Endothelial cell of umbilical vein (primary cell): ENCODE measurements at regions not wholly inside any gene's neighbourhood (a gene's known extent, or its start where the extent isn't known, plus 50 kb on each side); places are given as distances from the start of the nearest gene placed in this dataset.

ENCODE experiments used
- BruUV-seq: library from RNA; stranded (reverse); fragments of 400-500 nt; replicated peaks from 2 replicates; lab custom pipeline; 2021; lab: Mats Ljungman, UMichigan
- CTCF ChIA-PET: fragments of 300-600, 350-600 bp; sonication (Branson Sonifier 250); formaldehyde crosslinking; loops from one replicate; lab custom pipeline; 2021; ENCODE audit warnings: antibody characterized with exemption, inconsistent platforms; lab: Charles Lee
- POLR2A ChIA-PET: fragments of 300-600, 350-600 bp; sonication (Branson Sonifier 250); formaldehyde crosslinking; loops from one replicate; lab custom pipeline; 2021; ENCODE audit warnings: antibody characterized with exemption, inconsistent platforms; lab: Charles Lee
- DNase-seq: peaks from one replicate; pipeline ENCODE4 v3.0.0-alpha.2; 2011; ENCODE audit warnings: low read depth, low spot score
- FAIRE-seq: peaks from 2 replicates; lab custom pipeline; 2011; peaks lifted over from hg19 to GRCh38; lab: Jason Lieb, UNC
- H2AFZ ChIP-seq: 2 replicates; pipeline ENCODE4 v1.6.0; 2012; ENCODE audit warnings: low read depth, low read length, control low read depth, inconsistent platforms
- H3K27ac ChIP-seq: 2 replicates; pipeline ENCODE4 v1.5.1; 2011; ENCODE audit warnings: low read depth, mild to moderate bottlenecking, control low read depth, low read length, moderate library complexity; ENCODE audit not compliant: insufficient read depth
- H3K27me3 ChIP-seq, 2 experiments: 2 replicates each; pipeline versions ENCODE4 v1.6.0 to v1.6.1; 2011; ENCODE audit warnings: low read length in 2 of 2, mixed read lengths in 1 of 2; ENCODE audit not compliant: control insufficient read depth in 2 of 2, insufficient read depth in 2 of 2
- H3K36me3 ChIP-seq, 2 experiments: 2 replicates in 1 of 2; 3 replicates in 1 of 2; pipeline ENCODE4 v1.5.1; 2011; ENCODE audit warnings: low read length in 2 of 2, mild to moderate bottlenecking in 1 of 2, moderate library complexity in 1 of 2; ENCODE audit not compliant: control insufficient read depth in 2 of 2, insufficient read depth in 2 of 2; ENCODE audit errors: extremely low read depth in 1 of 2
- H3K4me1 ChIP-seq: 3 replicates; pipeline ENCODE4 v1.5.1; 2011; ENCODE audit warnings: mild to moderate bottlenecking, low read length; ENCODE audit not compliant: control insufficient read depth, insufficient read depth; ENCODE audit errors: extremely low read depth
- H3K4me2 ChIP-seq: 2 replicates; pipeline ENCODE4 v1.6.1; 2011; ENCODE audit warnings: low read length, control low read depth, mixed read lengths; ENCODE audit not compliant: insufficient read depth
- H3K4me3 ChIP-seq, 3 experiments: fragments of 200-600 bp in 1 of 3; sonication (generic), shearing (Covaris generic) in 1 of 3; replicated peaks in 1 of 3; 2 replicates each; pipeline ENCODE4 v1.5.1; 2011 to 2016; ENCODE audit warnings: control low read depth in 3 of 3, low read length in 3 of 3, mild to moderate bottlenecking in 2 of 3, inconsistent platforms in 1 of 3, low read depth in 1 of 3, moderate library complexity in 1 of 3; ENCODE audit not compliant: insufficient read depth in 1 of 3
- H3K79me2 ChIP-seq: 2 replicates; pipeline ENCODE4 v1.6.0; 2012; ENCODE audit warnings: low read length, inconsistent platforms; ENCODE audit not compliant: control insufficient read depth, insufficient read depth
- H3K9ac ChIP-seq: replicated peaks from 2 replicates; pipeline ENCODE3; 2011; ENCODE audit warnings: low read length, control low read depth; ENCODE audit not compliant: insufficient read depth; ENCODE audit errors: extremely low read depth
- H3K9me1 ChIP-seq: replicated peaks from 3 replicates; pipeline ENCODE4 v1.6.0; 2011; ENCODE audit warnings: mild to moderate bottlenecking, low read length; ENCODE audit not compliant: control insufficient read depth, insufficient read depth; ENCODE audit errors: extremely low read depth
- H3K9me3 ChIP-seq: replicated peaks from 2 replicates; pipeline ENCODE4 v1.5.1; 2012; ENCODE audit warnings: low read length, inconsistent platforms; ENCODE audit not compliant: control insufficient read depth, insufficient read depth
- H4K20me1 ChIP-seq: replicated peaks from 2 replicates; pipeline ENCODE3; 2011; ENCODE audit warnings: mild to moderate bottlenecking, low read length; ENCODE audit not compliant: control insufficient read depth, insufficient read depth; ENCODE audit errors: extremely low read depth
- CTCF ChIP-seq, 2 donors: IDR thresholded peaks; 1 replicate in 1 of 2; 2 replicates in 1 of 2; pipeline ENCODE4 v1.5.1; 2011; ENCODE audit warnings: low read length in 2 of 2, mild to moderate bottlenecking in 2 of 2, moderate library complexity in 2 of 2, control low read depth in 1 of 2, inconsistent platforms in 1 of 2, low read depth in 1 of 2; ENCODE audit not compliant: insufficient read depth in 1 of 2; ENCODE audit errors: extremely low read depth in 1 of 2
- EZH2 ChIP-seq: IDR thresholded peaks from 2 replicates; pipeline ENCODE4 v1.6.1; 2012; ENCODE audit warnings: borderline replicate concordance, low read depth, mild to moderate bottlenecking, moderate library complexity, low read length, inconsistent platforms; ENCODE audit not compliant: severe bottlenecking
- FOS ChIP-seq: IDR thresholded peaks from 2 replicates; pipeline ENCODE4 v1.6.1; 2011; ENCODE audit warnings: mild to moderate bottlenecking, low read length, moderate library complexity, borderline replicate concordance; ENCODE audit not compliant: insufficient read depth
- GATA2 ChIP-seq: IDR thresholded peaks from 2 replicates; pipeline ENCODE4 v1.7.0; 2011; ENCODE audit warnings: low read depth, mild to moderate bottlenecking, moderate library complexity, mixed read lengths, low read length; ENCODE audit not compliant: insufficient read length, insufficient read depth
- JUN ChIP-seq: IDR thresholded peaks from 2 replicates; pipeline ENCODE4 v1.6.1; 2011; ENCODE audit warnings: borderline replicate concordance, low read depth; ENCODE audit not compliant: insufficient read length, insufficient read depth
- MAX ChIP-seq: IDR thresholded peaks from 2 replicates; pipeline ENCODE4 v1.6.1; 2011; ENCODE audit not compliant: insufficient read depth, insufficient read length
- MYC ChIP-seq: IDR thresholded peaks from one replicate; pipeline ENCODE4 v1.6.1; 2011; ENCODE audit warnings: mild to moderate bottlenecking, low read depth, low read length
- POLR2A ChIP-seq: IDR thresholded peaks from 2 replicates; pipeline ENCODE4 v1.6.1; 2012; ENCODE audit warnings: low read depth, mild to moderate bottlenecking, control low read depth, low read length
- POLR2AphosphoS5 ChIP-seq: IDR thresholded peaks from 2 replicates; pipeline ENCODE4 v1.6.1; 2012; ENCODE audit warnings: low read depth, mild to moderate bottlenecking, control low read depth, low read length, moderate library complexity; ENCODE audit not compliant: insufficient read depth
- dilution Hi-C: fragments of 300-500 bp; cut with MboI; formaldehyde crosslinking; loops from one replicate; pipeline ENCODE4 v1.15.0; 2019; ENCODE audit warnings: low sequenced_read_pairs; ENCODE audit not compliant: extremely low pct_ligation_motif_present
- intact Hi-C: fragments of 100-400 bp; cut with micrococcal nuclease; formaldehyde crosslinking; loops from one replicate; pipeline ENCODE4 v1.10.0; 2022

GRCh38 chr4:71958978-71959377 lies 72.8 kb upstream of the NPFFR2 start:
- Histone ChIP-seq H3K4me1 (no peaks in the 10 kb centered on the region), H3K27ac (no peak overlapping the region), H2AFZ (no peak overlapping the region), H4K20me1 (no peaks in the 10 kb centered on the region), H3K9ac (no peak overlapping the region), H3K9me3 (no peaks in the 10 kb centered on the region), H3K79me2 (no peaks in the 10 kb centered on the region), H3K4me3 (no peak overlapping the region), H3K36me3 (no peaks in the 10 kb centered on the region), H3K4me2 (no peak overlapping the region), H3K27me3 (no peaks in the 10 kb centered on the region), H3K9me1 (no peaks in the 10 kb centered on the region)
- CTCF ChIA-PET = no interaction called here
- intact Hi-C loops = no loop called here
- POLR2A ChIA-PET = no interaction called here
- TF ChIP-seq MAX (no peak), POLR2A (no peak), JUN (no peak), GATA2 (no peak), MYC (no peak), EZH2 (no peak), POLR2AphosphoS5 (no peak), FOS (no peak), CTCF (IDR thresholded peaks at IDR 0.05; ENCODE audit: extremely low read depth in 1 of 2, insufficient read depth in 1 of 2, low read depth in 1 of 2, low read length in 2 of 2) (no peak)
- FAIRE-seq (no peak), DNase-seq (no peak)
- no TSS peak for BruUV-seq
- dilution Hi-C loops = no loop called here
